ENCODE measurements at regions not wholly inside any gene's neighbourhood (a gene's known extent, or its start where the extent isn't known, plus 50 kb on each side); places are given as distances from the start of the nearest gene placed in this dataset.

DNA sequence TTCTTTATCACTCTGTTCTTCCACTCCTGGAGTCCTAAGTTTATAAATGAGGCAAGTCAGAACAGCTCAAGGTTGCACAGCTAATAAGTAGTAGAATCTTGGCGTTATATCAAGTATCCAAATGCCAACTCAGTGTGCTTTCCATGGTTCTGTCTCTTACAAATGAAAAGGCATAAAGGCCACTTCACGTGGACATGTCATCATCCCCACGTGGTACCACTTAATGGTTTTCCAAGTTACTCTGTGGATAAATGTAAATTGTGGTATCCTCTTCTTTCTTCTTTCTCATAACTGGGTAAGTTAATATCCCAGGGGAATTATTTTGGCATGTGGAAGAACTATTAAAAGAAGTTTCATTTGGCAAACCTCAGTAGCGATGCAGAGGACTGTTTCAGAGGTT, 131.5 kb upstream of the L3MBTL4 start:
- ChIA-PET CTCF (ENCODE audit: low intra/inter-chr PET ratio, low total read pairs) (no interaction called here), POLR2A (no interaction called here)
- no TSS peak for BruUV-seq (replicated peaks)
- Histone ChIP-seq H3K27ac (ENCODE audit: extremely low read length, insufficient read depth, low read length) (no peak overlapping the region), H3K4me1 (ENCODE audit: insufficient read depth, low read length) (no peaks in the 10 kb centered on the region), H4K20me1 (ENCODE audit: insufficient read depth, low read length) (no peaks in the 10 kb centered on the region; the same call in 1 of the 2 replicates), H3K9ac (ENCODE audit: insufficient read depth, low read depth, low read length) (no peak overlapping the region), H3K36me3 (replicated peaks in 1 of 2; ENCODE audit: control insufficient read depth in 1 of 2, insufficient read depth in 2 of 2, low read length in 2 of 2) (no peaks in the 10 kb centered on the region), H2AFZ (ENCODE audit: low read length) (no peak overlapping the region), H3K27me3 (ENCODE audit: control insufficient read depth in 1 of 2, insufficient read depth in 2 of 2, low read length in 2 of 2) (no peaks in the 10 kb centered on the region), H3K4me3 (replicated peaks in 1 of 3; ENCODE audit: insufficient read depth in 1 of 3, low read depth in 2 of 3, low read length in 3 of 3) (no peak overlapping the region), H3K4me2 (ENCODE audit: low read depth, low read length) (no peak overlapping the region), H3K79me2 (ENCODE audit: insufficient read depth, low read length) (no peaks in the 10 kb centered on the region), H3K9me3 (ENCODE audit: low read length) (no peaks in the 10 kb centered on the region)
- DNase-seq (ENCODE audit: low spot score) (no peak), ATAC-seq (no peak), FAIRE-seq (no peak)
- TF ChIP-seq CAMTA2 (CRISPR knock-in tag; IDR thresholded peaks at IDR 0.05; ENCODE audit: borderline replicate concordance), result no peak
- TF ChIP-seq, protein P1, sequence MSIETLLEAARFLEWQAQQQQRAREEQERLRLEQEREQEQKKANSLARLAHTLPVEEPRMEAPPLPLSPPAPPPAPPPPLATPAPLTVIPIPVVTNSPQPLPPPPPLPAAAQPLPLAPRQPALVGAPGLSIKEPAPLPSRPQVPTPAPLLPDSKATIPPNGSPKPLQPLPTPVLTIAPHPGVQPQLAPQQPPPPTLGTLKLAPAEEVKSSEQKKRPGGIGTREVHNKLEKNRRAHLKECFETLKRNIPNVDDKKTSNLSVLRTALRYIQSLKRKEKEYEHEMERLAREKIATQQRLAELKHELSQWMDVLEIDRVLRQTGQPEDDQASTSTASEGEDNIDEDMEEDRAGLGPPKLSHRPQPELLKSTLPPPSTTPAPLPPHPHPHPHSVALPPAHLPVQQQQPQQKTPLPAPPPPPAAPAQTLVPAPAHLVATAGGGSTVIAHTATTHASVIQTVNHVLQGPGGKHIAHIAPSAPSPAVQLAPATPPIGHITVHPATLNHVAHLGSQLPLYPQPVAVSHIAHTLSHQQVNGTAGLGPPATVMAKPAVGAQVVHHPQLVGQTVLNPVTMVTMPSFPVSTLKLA (IDR thresholded peaks at IDR 0.05), result peak; percentile 94
- intact Hi-C loops (cut with micrococcal nuclease; ENCODE audit: unreplicated experiment) (no loop called here), in situ Hi-C loops (cut with HindIII; ENCODE audit: extremely low pct_ligation_motif_present, low pct_unique_long_range_greater_than_20kb) (no loop called here)
- 4% methylated on average over 4 of the region's 4 CpGs for WGBS (ENCODE audit: low lambda C conversion rate)

DNA sequence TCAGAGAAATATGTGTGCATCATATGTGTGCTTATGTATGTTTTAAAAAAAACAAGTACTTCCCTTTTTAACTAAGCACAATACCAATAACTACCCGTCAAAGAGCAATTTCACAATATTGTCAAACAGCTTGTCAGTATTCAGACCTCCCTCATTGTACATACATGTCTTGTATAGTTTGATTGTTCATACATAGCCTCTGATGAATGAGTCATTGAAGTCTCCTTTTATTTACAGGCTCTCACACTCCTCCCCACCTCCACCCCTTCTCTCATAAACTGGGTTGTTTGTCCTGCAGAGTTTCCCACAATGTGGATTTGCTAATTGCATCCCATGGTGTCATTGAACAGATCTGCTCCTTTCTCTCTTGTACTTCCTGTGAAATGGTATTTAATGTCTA, 132.8 kb upstream of the L3MBTL4 start:
- Histone ChIP-seq H3K79me2 (ENCODE audit: insufficient read depth, low read length) (no peaks in the 10 kb centered on the region), H3K4me1 (ENCODE audit: insufficient read depth, low read length) (no peaks in the 10 kb centered on the region), H2AFZ (ENCODE audit: low read length) (no peak overlapping the region), H3K27ac (ENCODE audit: extremely low read length, insufficient read depth, low read length) (no peak overlapping the region), H3K36me3 (replicated peaks in 1 of 2; ENCODE audit: control insufficient read depth in 1 of 2, insufficient read depth in 2 of 2, low read length in 2 of 2) (no peaks in the 10 kb centered on the region), H4K20me1 (ENCODE audit: insufficient read depth, low read length) (no peaks in the 10 kb centered on the region; the same call in 1 of the 2 replicates), H3K9ac (ENCODE audit: insufficient read depth, low read depth, low read length) (no peak overlapping the region), H3K27me3 (ENCODE audit: control insufficient read depth in 1 of 2, insufficient read depth in 2 of 2, low read length in 2 of 2) (no peaks in the 10 kb centered on the region), H3K4me2 (ENCODE audit: low read depth, low read length) (no peak overlapping the region), H3K9me3 (ENCODE audit: low read length) (no peaks in the 10 kb centered on the region), H3K4me3 (replicated peaks in 1 of 3; ENCODE audit: insufficient read depth in 1 of 3, low read depth in 2 of 3, low read length in 3 of 3) (no peak overlapping the region)
- ChIA-PET POLR2A (no interaction called here), CTCF (ENCODE audit: low intra/inter-chr PET ratio, low total read pairs) (no interaction called here)
- 0% methylated on average over 1 of the region's 1 CpG for WGBS (ENCODE audit: low lambda C conversion rate)
- FAIRE-seq (no peak), DNase-seq (ENCODE audit: low spot score) (no peak), ATAC-seq (no peak)
- intact Hi-C loops (cut with micrococcal nuclease; ENCODE audit: unreplicated experiment) (no loop called here), in situ Hi-C loops (cut with HindIII; ENCODE audit: extremely low pct_ligation_motif_present, low pct_unique_long_range_greater_than_20kb) (no loop called here)
- TF ChIP-seq GATAD1 (CRISPR knock-in tag; IDR thresholded peaks at IDR 0.05) (no peak), ZNF672 (CRISPR knock-in tag; IDR thresholded peaks at IDR 0.05) (no peak), ZNF549 (CRISPR knock-in tag; IDR thresholded peaks at IDR 0.05) (no peak), KDM5B (CRISPR knock-in tag; IDR thresholded peaks at IDR 0.05; ENCODE audit: borderline replicate concordance) (no peak)
- TF ChIP-seq, protein P2, sequence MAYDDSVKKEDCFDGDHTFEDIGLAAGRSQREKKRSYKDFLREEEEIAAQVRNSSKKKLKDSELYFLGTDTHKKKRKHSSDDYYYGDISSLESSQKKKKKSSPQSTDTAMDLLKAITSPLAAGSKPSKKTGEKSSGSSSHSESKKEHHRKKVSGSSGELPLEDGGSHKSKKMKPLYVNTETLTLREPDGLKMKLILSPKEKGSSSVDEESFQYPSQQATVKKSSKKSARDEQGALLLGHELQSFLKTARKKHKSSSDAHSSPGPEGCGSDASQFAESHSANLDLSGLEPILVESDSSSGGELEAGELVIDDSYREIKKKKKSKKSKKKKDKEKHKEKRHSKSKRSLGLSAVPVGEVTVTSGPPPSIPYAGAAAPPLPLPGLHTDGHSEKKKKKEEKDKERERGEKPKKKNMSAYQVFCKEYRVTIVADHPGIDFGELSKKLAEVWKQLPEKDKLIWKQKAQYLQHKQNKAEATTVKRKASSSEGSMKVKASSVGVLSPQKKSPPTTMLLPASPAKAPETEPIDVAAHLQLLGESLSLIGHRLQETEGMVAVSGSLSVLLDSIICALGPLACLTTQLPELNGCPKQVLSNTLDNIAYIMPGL (CRISPR knock-in tag; IDR thresholded peaks at IDR 0.05; ENCODE audit: borderline replicate concordance in 1 of 2, low read depth in 1 of 2), result no peak
- BruUV-seq (replicated peaks), result no TSS peak
